PC-3 (cell line): ENCODE measurements at regions not wholly inside any gene's neighbourhood (a gene's known extent, or its start where the extent isn't known, plus 50 kb on each side); places are given as distances from the start of the nearest gene placed in this dataset.

Experiments used
- CTCF ChIP-seq: fragments of 300-600 bp; sonication (generic); conservative IDR thresholded peaks from 2 replicates; pipeline ENCODE4 v1.5.1; 2017; ENCODE audit warnings: antibody characterized with exemption, low read depth, mild to moderate bottlenecking, low read length
- EZH2 ChIP-seq: fragments of 300-600 bp; sonication (generic); IDR thresholded peaks from one replicate; pipeline ENCODE4 v1.6.1; 2017; ENCODE audit warnings: antibody characterized with exemption, mild to moderate bottlenecking, low read length; ENCODE audit not compliant: unreplicated experiment
- EZH2phosphoT487 ChIP-seq: fragments of 300-600 bp; sonication (generic); IDR thresholded peaks from 2 replicates; pipeline ENCODE4 v1.6.1; 2018; ENCODE audit warnings: mild to moderate bottlenecking, antibody characterized with exemption, low read length, borderline replicate concordance

GRCh38 chr5:124561451-124561850 lies 185.0 kb downstream of the ZNF608 start:
- TF ChIP-seq CTCF = no peak
- TF ChIP-seq EZH2 = no peak
- TF ChIP-seq EZH2phosphoT487 = no peak
